ENCODE measurements at regions not wholly inside any gene's neighbourhood (a gene's known extent, or its start where the extent isn't known, plus 50 kb on each side); places are given as distances from the start of the nearest gene placed in this dataset.

DNA sequence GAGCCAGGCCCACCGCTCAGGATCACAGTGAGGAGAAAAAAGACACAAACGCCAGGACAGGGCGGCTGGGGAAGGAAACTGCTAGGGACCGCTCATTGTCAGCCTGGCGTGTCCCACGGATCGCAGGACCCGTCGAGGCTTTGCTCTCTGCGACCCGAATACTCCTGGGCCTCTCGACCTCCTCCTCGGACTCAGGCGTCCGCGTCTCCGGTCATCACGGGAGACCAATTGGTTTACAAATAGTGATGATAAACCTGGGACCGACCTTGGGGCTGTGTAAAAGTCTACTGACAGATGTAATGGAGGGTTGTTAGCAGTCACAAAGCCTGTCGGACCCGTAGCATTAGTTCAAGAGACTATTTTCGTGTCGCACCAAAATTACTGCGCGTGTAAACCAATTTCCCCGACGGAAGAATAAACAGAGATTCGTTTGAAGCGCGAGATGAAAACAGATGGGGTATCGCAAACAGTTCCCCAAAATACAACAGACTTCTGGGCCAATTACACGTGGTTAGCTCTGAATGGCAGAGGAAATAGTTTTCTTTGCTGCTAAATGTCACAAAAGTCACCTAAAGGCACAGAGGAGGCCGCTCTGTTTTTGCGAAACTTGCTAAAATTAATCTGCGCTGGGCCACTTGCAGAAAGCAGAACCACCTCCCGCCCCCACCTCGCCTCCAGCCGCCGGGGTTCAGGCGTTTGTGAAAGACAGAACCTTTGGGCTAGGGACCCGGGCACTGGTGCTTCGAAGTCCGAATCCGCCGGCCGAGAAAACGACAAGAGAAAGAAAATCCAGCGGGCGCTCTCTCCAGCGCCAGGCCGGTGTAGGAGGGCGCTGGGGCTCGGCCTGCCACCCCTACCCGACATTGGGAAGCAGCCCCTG lies 67.6 kb downstream of the FOXD1 start:
- H3K36me3 ChIP-seq (ENCODE audit: insufficient read depth, low read length): no peaks in the 10 kb centered on the region
- H3K27me3 ChIP-seq (ENCODE audit: insufficient read depth, low read length): no peaks in the 10 kb centered on the region
- H2AFZ ChIP-seq (ENCODE audit: low read depth, low read length): no peak overlapping the region
- no peak overlapping the region for H3K4me3 ChIP-seq (ENCODE audit: low read length)
- H3K9me3 ChIP-seq (ENCODE audit: low read length): no peaks in the 10 kb centered on the region
- H3K4me1 ChIP-seq (ENCODE audit: insufficient read depth, low read length): peaks cover 2% of the 10 kb centered on the region

DNA sequence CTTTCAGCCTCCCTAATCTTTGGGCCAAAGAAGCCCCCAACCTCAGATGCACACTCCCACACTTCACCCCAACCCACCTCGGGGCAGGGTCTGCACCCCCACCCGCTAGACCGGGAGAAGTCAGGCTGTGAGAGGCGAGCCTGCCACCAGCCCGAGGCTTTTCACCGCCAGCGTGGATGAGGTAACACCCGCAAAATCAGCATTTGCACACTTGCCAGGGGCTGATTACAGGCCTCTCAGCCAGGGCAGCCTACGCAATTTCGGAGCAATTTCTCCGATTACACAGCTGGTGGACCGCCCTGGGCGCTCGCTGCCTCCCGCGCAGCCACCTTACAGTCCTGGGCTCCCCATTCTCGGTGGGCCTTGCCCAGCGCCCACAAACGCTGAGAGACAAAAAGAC lies 68.5 kb downstream of the FOXD1 start:
- Histone ChIP-seq H2AFZ (ENCODE audit: low read depth, low read length) (no peak overlapping the region), H3K4me1 (ENCODE audit: insufficient read depth, low read length) (peaks cover 2% of the 10 kb centered on the region), H3K4me3 (ENCODE audit: low read length) (no peak overlapping the region), H3K36me3 (ENCODE audit: insufficient read depth, low read length) (no peaks in the 10 kb centered on the region), H3K9me3 (ENCODE audit: low read length) (no peaks in the 10 kb centered on the region), H3K27me3 (ENCODE audit: insufficient read depth, low read length) (no peaks in the 10 kb centered on the region)

- Histone ChIP-seq H3K9me3 (ENCODE audit: low read length) (no peaks in the 10 kb centered on the region), H2AFZ (ENCODE audit: low read depth, low read length) (no peak overlapping the region), H3K4me3 (ENCODE audit: low read length) (no peak overlapping the region), H3K36me3 (ENCODE audit: insufficient read depth, low read length) (no peaks in the 10 kb centered on the region), H3K27me3 (ENCODE audit: insufficient read depth, low read length) (no peaks in the 10 kb centered on the region), H3K4me1 (ENCODE audit: insufficient read depth, low read length) (peaks cover 2% of the 10 kb centered on the region)
Measured at GRCh38 chr5:73379435-73379834, 69.1 kb downstream of the FOXD1 start.

DNA sequence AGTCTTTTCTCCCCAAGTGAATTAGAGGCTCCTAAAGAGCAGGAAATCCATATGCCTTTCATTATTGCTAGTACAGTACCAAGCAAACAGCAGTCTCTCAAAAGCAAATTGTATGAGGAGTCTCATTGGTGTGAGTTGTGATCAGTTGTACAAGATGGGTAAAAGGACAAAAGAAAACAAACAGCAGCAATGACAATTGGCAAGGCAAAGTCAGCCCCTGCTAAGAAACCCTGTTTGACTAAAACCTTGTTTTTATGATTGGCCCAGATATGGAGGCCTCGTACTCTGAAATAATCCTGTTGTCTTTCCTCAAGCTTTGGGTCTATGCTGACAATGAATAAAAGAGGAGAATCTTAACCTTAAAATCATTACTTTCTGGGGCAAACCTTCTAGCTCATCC lies 69.8 kb downstream of the FOXD1 start:
- H2AFZ ChIP-seq (ENCODE audit: low read depth, low read length): no peak overlapping the region
- no peaks in the 10 kb centered on the region for H3K27me3 ChIP-seq (ENCODE audit: insufficient read depth, low read length)
- no peaks in the 10 kb centered on the region for H3K36me3 ChIP-seq (ENCODE audit: insufficient read depth, low read length)
- H3K9me3 ChIP-seq (ENCODE audit: low read length): no peaks in the 10 kb centered on the region
- peaks cover 2% of the 10 kb centered on the region for H3K4me1 ChIP-seq (ENCODE audit: insufficient read depth, low read length)
- H3K4me3 ChIP-seq (ENCODE audit: low read length): no peak overlapping the region

- H3K9me3 ChIP-seq (ENCODE audit: low read length): no peaks in the 10 kb centered on the region
- H3K4me3 ChIP-seq (ENCODE audit: low read length): no peak overlapping the region
- no peaks in the 10 kb centered on the region for H3K36me3 ChIP-seq (ENCODE audit: insufficient read depth, low read length)
- H3K27me3 ChIP-seq (ENCODE audit: insufficient read depth, low read length): no peaks in the 10 kb centered on the region
- peaks cover 2% of the 10 kb centered on the region for H3K4me1 ChIP-seq (ENCODE audit: insufficient read depth, low read length)
- H2AFZ ChIP-seq (ENCODE audit: low read depth, low read length): no peak overlapping the region
Measured at GRCh38 chr5:73378070-73378469, 70.5 kb downstream of the FOXD1 start.

DNA sequence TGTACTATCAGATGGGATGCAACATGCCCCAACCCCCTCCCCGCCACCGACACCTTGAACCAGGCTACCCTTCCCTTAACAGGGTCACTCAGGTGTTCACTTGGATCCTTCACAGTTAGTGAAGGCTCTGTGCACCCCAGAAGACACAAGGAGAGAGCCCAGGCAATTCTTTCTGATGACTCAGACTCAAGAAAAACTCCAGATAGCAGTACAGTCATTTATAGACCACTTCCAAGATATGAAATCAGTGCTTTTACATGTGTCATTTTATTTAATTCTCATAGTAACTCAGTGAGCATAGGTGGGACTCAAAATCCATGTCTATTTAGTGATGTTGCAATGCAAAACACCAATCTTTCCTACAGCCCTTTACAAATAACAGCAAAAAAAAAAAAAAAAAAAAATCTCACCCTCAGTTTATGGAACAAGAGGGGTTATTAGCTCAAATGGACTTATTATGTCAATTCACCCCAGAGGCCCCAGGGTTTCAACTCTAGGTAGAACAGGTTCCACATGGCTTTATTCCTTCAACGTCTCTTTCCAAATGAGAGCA lies 71.9 kb downstream of the FOXD1 start:
- peaks cover 2% of the 10 kb centered on the region for H3K4me1 ChIP-seq (ENCODE audit: insufficient read depth, low read length)
- no peak overlapping the region for H3K4me3 ChIP-seq (ENCODE audit: low read length)
- H2AFZ ChIP-seq (ENCODE audit: low read depth, low read length): no peak overlapping the region
- no peaks in the 10 kb centered on the region for H3K9me3 ChIP-seq (ENCODE audit: low read length)
- H3K27me3 ChIP-seq (ENCODE audit: insufficient read depth, low read length): no peaks in the 10 kb centered on the region
- H3K36me3 ChIP-seq (ENCODE audit: insufficient read depth, low read length): no peaks in the 10 kb centered on the region

DNA sequence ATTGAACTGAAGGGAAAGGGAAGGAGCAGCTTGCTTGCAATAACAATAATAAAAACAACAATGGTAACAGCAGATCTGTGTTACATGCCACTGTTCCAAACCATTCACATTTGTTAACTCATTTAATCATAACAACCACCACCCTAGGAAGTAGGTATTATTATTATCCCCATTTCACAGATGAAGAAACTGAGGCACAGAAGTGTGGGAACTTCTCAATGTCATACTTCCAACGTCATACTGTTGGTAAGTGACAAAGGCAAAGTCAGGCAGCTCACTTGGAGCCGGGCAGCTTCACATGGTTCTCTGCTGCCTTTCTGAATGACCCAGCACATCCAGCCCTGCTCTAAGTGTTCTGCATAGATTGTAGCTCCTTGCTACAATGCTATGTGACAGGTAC lies 72.6 kb downstream of the FOXD1 start:
- no peaks in the 10 kb centered on the region for H3K27me3 ChIP-seq (ENCODE audit: insufficient read depth, low read length)
- no peak overlapping the region for H3K4me3 ChIP-seq (ENCODE audit: low read length)
- H3K9me3 ChIP-seq (ENCODE audit: low read length): no peaks in the 10 kb centered on the region
- H3K4me1 ChIP-seq (ENCODE audit: insufficient read depth, low read length): peaks cover 2% of the 10 kb centered on the region
- no peaks in the 10 kb centered on the region for H3K36me3 ChIP-seq (ENCODE audit: insufficient read depth, low read length)
- H2AFZ ChIP-seq (ENCODE audit: low read depth, low read length): no peak overlapping the region

DNA sequence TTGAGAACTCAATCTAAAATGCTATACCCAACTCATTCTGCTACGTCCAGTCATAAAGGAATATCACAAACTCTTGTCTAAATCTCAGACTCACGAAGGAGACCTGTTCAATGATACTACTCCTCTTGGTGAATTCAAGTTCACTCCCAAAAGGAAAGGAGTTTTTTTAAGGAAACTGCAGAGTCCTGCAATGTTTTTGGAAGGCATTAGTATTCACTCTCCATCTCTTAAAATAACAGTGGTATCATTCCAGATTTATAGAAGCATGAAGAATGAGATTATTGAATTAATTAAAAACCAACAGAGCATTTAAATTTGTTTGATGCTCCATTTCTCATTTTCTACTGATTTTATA lies 73.4 kb downstream of the FOXD1 start:
- no peaks in the 10 kb centered on the region for H3K9me3 ChIP-seq (ENCODE audit: low read length)
- H3K27me3 ChIP-seq (ENCODE audit: insufficient read depth, low read length): no peaks in the 10 kb centered on the region
- no peak overlapping the region for H2AFZ ChIP-seq (ENCODE audit: low read depth, low read length)
- peaks cover 2% of the 10 kb centered on the region for H3K4me1 ChIP-seq (ENCODE audit: insufficient read depth, low read length)
- no peak overlapping the region for H3K4me3 ChIP-seq (ENCODE audit: low read length)
- no peaks in the 10 kb centered on the region for H3K36me3 ChIP-seq (ENCODE audit: insufficient read depth, low read length)

DNA sequence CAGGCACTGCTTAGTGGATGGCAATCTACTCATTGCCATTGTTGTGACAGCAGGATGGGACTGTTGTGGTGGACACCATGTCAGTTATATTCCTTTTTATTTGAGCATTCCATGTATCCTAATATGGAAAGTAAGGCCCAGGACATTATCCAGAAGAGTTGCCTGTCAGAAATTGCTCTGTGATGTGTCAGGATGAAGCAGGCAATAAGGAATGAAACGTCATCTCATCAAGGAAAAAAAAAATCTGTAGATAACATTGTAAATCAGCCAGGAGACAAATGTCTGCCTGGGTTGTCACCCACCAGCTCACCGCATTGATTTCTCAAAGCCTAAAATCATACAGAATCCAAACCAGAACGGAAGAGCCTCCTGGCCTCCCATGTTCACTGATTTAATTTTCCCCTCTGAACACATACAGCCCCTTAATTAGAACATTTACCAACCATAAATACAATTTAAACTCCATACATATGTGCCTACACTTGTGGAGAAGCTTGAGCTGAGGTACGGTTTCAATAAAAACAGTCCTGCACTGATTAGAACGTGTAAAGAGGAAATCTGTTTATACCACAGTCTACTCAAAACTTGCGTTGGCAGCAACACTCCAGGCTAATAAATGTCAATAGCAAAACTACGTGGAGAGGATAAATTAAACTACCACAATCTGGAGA lies 73.9 kb downstream of the FOXD1 start:
- no peaks in the 10 kb centered on the region for H3K9me3 ChIP-seq (ENCODE audit: low read length)
- H3K36me3 ChIP-seq (ENCODE audit: insufficient read depth, low read length): no peaks in the 10 kb centered on the region
- H3K27me3 ChIP-seq (ENCODE audit: insufficient read depth, low read length): no peaks in the 10 kb centered on the region
- peaks cover 2% of the 10 kb centered on the region for H3K4me1 ChIP-seq (ENCODE audit: insufficient read depth, low read length)
- H3K4me3 ChIP-seq (ENCODE audit: low read length): no peak overlapping the region
- H2AFZ ChIP-seq (ENCODE audit: low read depth, low read length): no peak overlapping the region

DNA sequence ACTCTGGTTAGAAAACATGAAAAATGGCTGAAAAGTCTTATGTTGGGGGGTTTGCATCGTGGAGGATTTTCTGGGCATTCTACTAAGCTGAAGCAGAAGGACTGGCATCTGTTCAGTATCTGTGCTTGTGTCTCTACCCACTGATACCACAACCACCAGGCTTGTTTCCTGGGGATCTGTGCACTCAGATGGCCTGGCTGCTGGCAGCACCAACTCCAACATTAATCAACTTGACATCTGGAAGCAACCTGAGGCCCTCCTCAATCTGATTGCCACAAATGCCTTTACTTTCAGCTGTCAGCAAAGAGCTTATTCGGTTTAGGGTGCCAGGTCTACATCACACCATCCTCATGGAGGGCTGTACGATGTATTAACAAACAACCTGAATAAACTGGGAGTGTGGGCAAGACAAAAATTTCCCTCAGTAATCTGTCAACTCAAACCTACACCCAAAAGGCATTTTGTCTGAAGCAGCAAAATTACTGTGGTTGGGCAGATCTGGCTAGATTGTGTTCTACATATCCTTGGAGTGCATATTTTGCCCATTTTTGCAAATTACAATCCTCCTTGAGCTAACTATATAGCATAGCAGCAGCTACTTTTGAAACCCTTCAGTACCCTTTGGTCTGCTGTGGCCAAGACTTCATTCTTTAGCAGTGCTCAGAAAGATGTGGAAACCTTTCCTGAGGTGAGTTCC lies 74.6 kb downstream of the FOXD1 start:
- H3K4me3 ChIP-seq (ENCODE audit: low read length): no peak overlapping the region
- H2AFZ ChIP-seq (ENCODE audit: low read depth, low read length): no peak overlapping the region
- no peaks in the 10 kb centered on the region for H3K9me3 ChIP-seq (ENCODE audit: low read length)
- peaks cover 2% of the 10 kb centered on the region for H3K4me1 ChIP-seq (ENCODE audit: insufficient read depth, low read length)
- H3K36me3 ChIP-seq (ENCODE audit: insufficient read depth, low read length): no peaks in the 10 kb centered on the region
- no peaks in the 10 kb centered on the region for H3K27me3 ChIP-seq (ENCODE audit: insufficient read depth, low read length)

- H2AFZ ChIP-seq (ENCODE audit: low read depth, low read length): no peak overlapping the region
- no peak overlapping the region for H3K4me3 ChIP-seq (ENCODE audit: low read length)
- no peaks in the 10 kb centered on the region for H3K27me3 ChIP-seq (ENCODE audit: insufficient read depth, low read length)
- no peaks in the 10 kb centered on the region for H3K9me3 ChIP-seq (ENCODE audit: low read length)
- no peaks in the 10 kb centered on the region for H3K36me3 ChIP-seq (ENCODE audit: insufficient read depth, low read length)
- H3K4me1 ChIP-seq (ENCODE audit: insufficient read depth, low read length): no peaks in the 10 kb centered on the region
Measured at GRCh38 chr5:73370640-73371583, 77.7 kb downstream of the FOXD1 start.

- Histone ChIP-seq H3K9me3 (ENCODE audit: low read length) (no peaks in the 10 kb centered on the region), H3K4me3 (ENCODE audit: low read length) (no peak overlapping the region), H3K4me1 (ENCODE audit: insufficient read depth, low read length) (no peaks in the 10 kb centered on the region), H2AFZ (ENCODE audit: low read depth, low read length) (no peak overlapping the region), H3K27me3 (ENCODE audit: insufficient read depth, low read length) (no peaks in the 10 kb centered on the region), H3K36me3 (ENCODE audit: insufficient read depth, low read length) (no peaks in the 10 kb centered on the region)
Measured at GRCh38 chr5:73370095-73370494, 78.5 kb downstream of the FOXD1 start.

All from neuron (in vitro differentiated cells).